Osteoblast (primary cell): ENCODE measurements at regions not wholly inside any gene's neighbourhood (a gene's known extent, or its start where the extent isn't known, plus 50 kb on each side); places are given as distances from the start of the nearest gene placed in this dataset.
"Not testable (repeated sequence)": the region's sequence is repeated elsewhere in the genome, so short reads cannot be mapped to it uniquely, and the experiment has no call there.

Experiments
- DNase-seq: peaks from one replicate; pipeline ENCODE4 v3.0.0; 2011; ENCODE audit warnings: low spot score, mixed read lengths; ENCODE audit not compliant: insufficient read length; ENCODE audit errors: missing footprints
- H2AFZ ChIP-seq: 2 replicates; pipeline ENCODE4 v1.6.0; 2011; ENCODE audit warnings: mild to moderate bottlenecking, low read length
- H3K27ac ChIP-seq: 2 replicates; pipeline ENCODE4 v1.5.1; 2011; ENCODE audit warnings: mild to moderate bottlenecking, low read depth, low read length, moderate library complexity
- H3K27me3 ChIP-seq: 2 replicates; pipeline ENCODE4 v1.6.0; 2012; ENCODE audit warnings: mild to moderate bottlenecking, control low read depth, inconsistent platforms, low read length, moderate library complexity; ENCODE audit not compliant: insufficient read depth
- H3K36me3 ChIP-seq: 2 replicates; pipeline ENCODE4 v1.5.1; 2011; ENCODE audit warnings: mild to moderate bottlenecking, low read length, control low read depth, moderate library complexity; ENCODE audit not compliant: insufficient read depth
- H3K4me1 ChIP-seq: 2 replicates; pipeline ENCODE4 v1.5.1; 2011; ENCODE audit warnings: mild to moderate bottlenecking, low read length, control low read depth, moderate library complexity; ENCODE audit not compliant: insufficient read depth
- H3K4me2 ChIP-seq: 2 replicates; pipeline ENCODE4 v1.6.0; 2011; ENCODE audit warnings: mild to moderate bottlenecking, low read length; ENCODE audit not compliant: insufficient read depth
- H3K4me3 ChIP-seq: fragments of 200-600 bp; sonication (generic); 3 replicates; pipeline ENCODE4 v1.5.1; 2012; ENCODE audit warnings: mild to moderate bottlenecking, low read length, inconsistent platforms; ENCODE audit not compliant: insufficient read depth
- H3K79me2 ChIP-seq: 2 replicates; pipeline ENCODE4 v1.6.0; 2012; ENCODE audit warnings: mild to moderate bottlenecking, low read length, control low read depth, inconsistent platforms; ENCODE audit not compliant: insufficient read depth
- H3K9me3 ChIP-seq: 2 replicates; pipeline ENCODE4 v1.5.1; 2011; ENCODE audit warnings: low read depth, low read length, control low read depth
- H4K20me1 ChIP-seq: 2 replicates; pipeline ENCODE4 v1.6.0; 2012; ENCODE audit warnings: mild to moderate bottlenecking, low read length, control low read depth; ENCODE audit not compliant: insufficient read depth
- CTCF ChIP-seq: IDR thresholded peaks from 2 replicates; pipeline ENCODE4 v1.5.1; 2011; ENCODE audit warnings: mild to moderate bottlenecking, low read depth, low read length, moderate library complexity; ENCODE audit errors: extremely low read depth

- no peaks in the 10 kb centered on the region for H3K4me1 ChIP-seq
- TF ChIP-seq CTCF: no peak
- no peaks in the 10 kb centered on the region for H3K79me2 ChIP-seq
- H2AFZ ChIP-seq: no peak overlapping the region
- H3K4me2 ChIP-seq: no peak overlapping the region
- no peaks in the 10 kb centered on the region for H3K27me3 ChIP-seq
- H3K9me3 ChIP-seq: peaks cover 2% of the 10 kb centered on the region
- H3K4me3 ChIP-seq: no peak overlapping the region
- DNase-seq: no peak
- no peak overlapping the region for H3K27ac ChIP-seq
- H4K20me1 ChIP-seq: no peaks in the 10 kb centered on the region
- H3K36me3 ChIP-seq: no peaks in the 10 kb centered on the region
These were observed 580.9 kb downstream of the GLRX3 start for GRCh38 chr10:130717083-130717482.

GRCh38 chr10:130718744-130719447, 582.7 kb downstream of the GLRX3 start:
- not testable (repeated sequence) for H2AFZ ChIP-seq, H3K79me2 ChIP-seq, H3K27ac ChIP-seq, H3K4me3 ChIP-seq, H3K27me3 ChIP-seq, H3K36me3 ChIP-seq, H3K4me1 ChIP-seq, H3K9me3 ChIP-seq, H4K20me1 ChIP-seq, H3K4me2 ChIP-seq, DNase-seq

GRCh38 chr10:130719448-130719752, 583.2 kb downstream of the GLRX3 start:
- Histone ChIP-seq H3K79me2 (no peaks in the 10 kb centered on the region), H3K4me2 (no peak overlapping the region), H3K4me3 (no peak overlapping the region), H3K27ac (no peak overlapping the region), H3K4me1 (no peaks in the 10 kb centered on the region), H4K20me1 (no peaks in the 10 kb centered on the region), H3K27me3 (no peaks in the 10 kb centered on the region), H3K36me3 (no peaks in the 10 kb centered on the region), H3K9me3 (peaks cover 2% of the 10 kb centered on the region), H2AFZ (no peak overlapping the region)
- no peak for DNase-seq
- no peak for TF ChIP-seq CTCF

- H3K79me2 ChIP-seq: no peaks in the 10 kb centered on the region
- no peaks in the 10 kb centered on the region for H3K36me3 ChIP-seq
- H3K27me3 ChIP-seq: no peaks in the 10 kb centered on the region
- no peaks in the 10 kb centered on the region for H3K9me3 ChIP-seq
- no peak overlapping the region for H3K4me2 ChIP-seq
- DNase-seq: no peak
- no peak for TF ChIP-seq CTCF
- no peaks in the 10 kb centered on the region for H3K4me1 ChIP-seq
- H3K4me3 ChIP-seq: no peak overlapping the region
- no peak overlapping the region for H2AFZ ChIP-seq
- H3K27ac ChIP-seq: no peak overlapping the region
- no peaks in the 10 kb centered on the region for H4K20me1 ChIP-seq
These were observed 584.0 kb downstream of the GLRX3 start for GRCh38 chr10:130720235-130720634.
